Dermis blood vessel endothelial cell (primary cell): ENCODE measurements at regions not wholly inside any gene's neighbourhood (a gene's known extent, or its start where the extent isn't known, plus 50 kb on each side); places are given as distances from the start of the nearest gene placed in this dataset.
"Not testable (repeated sequence)": the region's sequence is repeated elsewhere in the genome, so short reads cannot be mapped to it uniquely, and the experiment has no call there.

ENCODE experiments used
- DNase-seq: peaks from one replicate; pipeline ENCODE4 v3.0.0; 2010

GRCh38 chr2:20130160-20130560 is 78.7 kb upstream of the LAPTM4A start:
- DNase-seq: no peak

GRCh38 chr2:20129331-20130159 is 78.1 kb upstream of the LAPTM4A start:
- no peak for DNase-seq

- no peak for DNase-seq
Observed at GRCh38 chr2:20128506-20129330, 77.3 kb upstream of the LAPTM4A start.

- no peak for DNase-seq
Observed at GRCh38 chr2:20126469-20126868, 75.0 kb upstream of the LAPTM4A start.

GRCh38 chr2:20126040-20126439 is 74.6 kb upstream of the LAPTM4A start:
- no peak for DNase-seq

GRCh38 chr2:20125616-20126015 is 74.2 kb upstream of the LAPTM4A start:
- DNase-seq: no peak

- no peak for DNase-seq
Observed at GRCh38 chr2:20125164-20125563, 73.7 kb upstream of the LAPTM4A start.

GRCh38 chr2:20123871-20124594 is 72.6 kb upstream of the LAPTM4A start:
- DNase-seq: no peak

- DNase-seq: no peak
Observed at GRCh38 chr2:20122864-20123263, 71.4 kb upstream of the LAPTM4A start.

- DNase-seq: no peak
Observed at GRCh38 chr2:20120569-20121416, 69.4 kb upstream of the LAPTM4A start.

GRCh38 chr2:20118051-20118450 is 66.6 kb upstream of the LAPTM4A start:
- DNase-seq: no peak

GRCh38 chr2:20115902-20116301 is 64.5 kb upstream of the LAPTM4A start:
- no peak for DNase-seq

- DNase-seq: no peak
Observed at GRCh38 chr2:20115374-20115773, 63.9 kb upstream of the LAPTM4A start.

GRCh38 chr2:20113986-20114938 is 62.8 kb upstream of the LAPTM4A start:
- DNase-seq: peak; percentile 84

GRCh38 chr2:20113004-20113796 is 61.8 kb upstream of the LAPTM4A start:
- DNase-seq: no peak

GRCh38 chr2:20112361-20112760 is 60.9 kb upstream of the LAPTM4A start:
- not testable (repeated sequence) for DNase-seq

- DNase-seq: no peak
Observed at GRCh38 chr2:20111311-20112131, 60.1 kb upstream of the LAPTM4A start.

- no peak for DNase-seq
Observed at GRCh38 chr2:20110876-20111275, 59.4 kb upstream of the LAPTM4A start.

- DNase-seq: no peak
Observed at GRCh38 chr2:20110383-20110782, 59.0 kb upstream of the LAPTM4A start.
